GM18951 (cell line): ENCODE measurements at regions not wholly inside any gene's neighbourhood (a gene's known extent, or its start where the extent isn't known, plus 50 kb on each side); places are given as distances from the start of the nearest gene placed in this dataset.

Experiments used
- POLR2A ChIP-seq: IDR thresholded peaks from 4 replicates; pipeline ENCODE4 v1.6.1; 2011; ENCODE audit warnings: mild to moderate bottlenecking; ENCODE audit not compliant: insufficient read length, insufficient read depth; ENCODE audit errors: extremely low read depth
- in situ Hi-C: fragments of 300-500 bp; cut with MboI; formaldehyde crosslinking; loops from one replicate; pipeline ENCODE4 v1.12.0; 2022; ENCODE audit warnings: low sequenced_read_pairs, mixed read lengths, inconsistent platforms; ENCODE audit not compliant: unreplicated experiment

DNA sequence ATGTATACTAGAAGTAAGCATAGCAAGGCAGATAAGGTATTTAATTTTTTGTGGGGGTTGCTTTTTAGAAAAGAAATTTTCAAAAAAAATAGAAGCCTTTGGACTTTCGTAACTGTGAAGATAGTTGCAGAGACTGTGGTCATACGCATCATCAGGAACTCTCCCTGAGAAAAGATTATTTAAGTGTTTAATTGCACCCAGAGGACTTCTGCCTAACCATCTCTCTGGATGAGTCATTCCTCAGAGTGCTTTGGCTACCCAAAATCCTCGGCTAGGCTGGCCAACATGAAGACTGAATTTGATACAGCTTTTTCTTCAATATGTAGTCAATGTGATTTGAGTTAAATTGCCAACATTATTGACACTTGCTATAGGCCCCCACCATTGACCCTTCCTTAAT is 296.4 kb downstream of the TLR4 start:
- in situ Hi-C loops, result no loop called here
- no peak for TF ChIP-seq POLR2A

DNA sequence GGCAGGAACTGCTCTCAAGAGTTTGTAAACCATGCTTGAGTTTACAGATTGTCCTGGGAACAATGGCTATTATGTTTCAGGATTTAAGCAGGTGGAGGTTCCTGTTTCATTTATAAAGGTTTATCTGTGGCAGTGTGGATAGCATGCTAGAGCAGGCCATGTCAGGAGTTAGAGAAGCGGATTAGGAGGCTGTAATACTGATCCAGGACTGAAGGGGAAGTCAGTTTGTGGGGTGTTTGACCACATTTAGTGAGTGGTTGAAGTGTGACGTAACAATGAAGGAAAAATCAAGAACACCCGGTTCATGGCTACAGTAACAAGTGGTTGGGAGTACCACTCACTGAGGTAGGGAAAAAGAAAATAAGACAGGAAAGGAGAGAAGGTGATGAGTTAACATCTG is 299.0 kb downstream of the TLR4 start:
- TF ChIP-seq POLR2A, result no peak
- in situ Hi-C loops, result no loop called here

DNA sequence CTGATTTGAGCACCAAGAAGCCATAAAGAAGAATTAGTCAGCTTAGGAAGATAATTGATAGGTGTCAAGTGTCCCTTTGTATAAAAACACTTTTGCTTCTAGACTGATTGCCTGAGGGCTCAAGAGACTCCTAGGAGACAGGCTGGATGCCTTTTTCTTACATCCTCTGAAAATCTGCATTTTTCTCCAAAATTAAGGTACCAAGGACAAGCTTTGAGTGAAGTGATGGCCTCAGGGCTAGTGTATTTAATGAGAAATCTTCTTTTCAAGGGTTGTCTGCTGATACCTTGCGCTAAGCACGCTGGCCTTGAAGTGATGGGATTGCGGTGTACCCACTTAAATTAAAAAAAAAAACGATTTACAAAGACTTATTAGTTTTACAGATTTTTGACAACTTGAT is 304.0 kb downstream of the TLR4 start:
- TF ChIP-seq POLR2A, result no peak
- in situ Hi-C loops, result no loop called here

DNA sequence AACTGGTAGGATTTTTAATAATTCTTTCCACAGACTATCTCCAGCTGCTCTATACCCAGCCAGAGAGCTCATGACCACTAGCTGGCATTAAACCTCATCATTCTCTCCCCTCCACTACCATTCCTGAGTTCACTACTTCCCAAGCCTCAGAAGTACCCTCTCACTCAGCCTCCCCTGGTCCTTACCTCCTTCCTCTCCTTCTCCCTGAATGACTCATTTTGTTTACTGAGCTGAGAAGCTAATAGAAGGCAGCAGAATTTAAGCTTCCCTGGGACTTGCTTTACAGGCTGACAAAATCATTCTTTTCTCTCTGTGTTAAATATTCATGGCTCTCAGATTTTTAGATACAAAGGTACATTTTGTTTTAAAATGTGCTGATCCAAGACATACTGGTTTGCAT is 305.4 kb downstream of the TLR4 start:
- no peak for TF ChIP-seq POLR2A
- in situ Hi-C loops, result no loop called here

DNA sequence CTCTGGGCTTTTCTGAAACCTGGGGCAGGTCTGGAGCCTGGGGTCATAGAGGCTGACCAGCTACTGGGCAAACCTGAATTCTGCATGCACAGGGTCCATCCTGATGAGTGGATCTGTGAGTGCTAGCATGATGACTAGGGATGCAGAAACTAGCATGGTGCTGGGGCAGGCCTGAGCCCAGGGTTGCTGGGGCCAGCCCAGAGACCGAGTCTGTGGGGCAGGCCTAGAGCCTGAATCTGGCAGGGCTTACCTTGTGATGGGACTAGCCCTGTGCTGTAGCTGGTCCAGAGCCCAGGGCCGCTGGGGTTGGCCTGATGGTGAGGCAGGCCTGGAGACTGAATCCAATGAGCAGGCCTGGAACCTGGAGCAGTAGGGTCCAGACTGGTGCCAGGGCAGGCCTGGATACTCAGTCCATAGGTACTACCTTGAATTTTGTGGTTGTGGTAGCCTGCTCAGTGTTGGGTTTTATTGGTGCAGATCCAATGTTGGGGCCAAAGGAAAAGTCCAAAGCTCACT is 313.5 kb downstream of the TLR4 start:
- in situ Hi-C loops, result no loop called here
- TF ChIP-seq POLR2A, result no peak

DNA sequence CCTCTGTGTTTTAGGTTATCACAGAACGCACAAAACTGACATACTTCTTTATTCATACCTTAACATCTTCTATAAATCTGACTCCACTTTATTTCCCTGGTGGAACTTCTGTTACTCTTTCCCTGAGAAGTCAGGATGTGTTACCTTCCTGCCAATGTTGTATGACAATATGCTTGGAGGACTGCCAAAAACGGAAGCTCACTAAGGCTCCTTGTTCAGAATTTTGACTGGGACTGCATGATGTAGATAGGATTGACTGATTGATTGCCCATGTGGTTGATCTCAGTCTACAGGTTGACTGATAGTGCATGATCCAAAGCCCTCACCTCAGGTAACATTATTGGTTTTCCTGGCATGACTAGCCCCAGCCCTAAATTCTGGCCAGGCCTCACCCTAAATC is 319.4 kb downstream of the TLR4 start:
- TF ChIP-seq POLR2A, result no peak
- in situ Hi-C loops, result no loop called here

DNA sequence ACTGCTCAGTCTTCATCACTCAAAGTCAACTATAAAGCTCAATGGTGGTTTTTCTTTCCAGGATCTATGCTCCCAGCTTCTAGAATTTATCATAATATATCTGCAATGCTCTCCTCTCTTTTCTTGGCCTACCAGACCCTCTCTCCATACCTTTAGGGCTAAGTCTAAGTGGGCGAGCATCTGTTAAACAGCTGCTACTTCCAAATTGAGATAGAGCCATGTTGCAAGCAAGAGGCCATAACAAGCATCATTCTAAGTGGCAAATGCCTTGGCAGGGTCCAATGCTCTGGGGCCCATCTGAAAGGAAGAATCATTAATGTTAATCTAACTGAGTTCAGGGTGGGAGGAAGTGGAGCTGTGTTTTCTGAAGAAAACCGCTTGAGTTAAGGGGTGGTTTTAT is 324.0 kb downstream of the TLR4 start:
- in situ Hi-C loops, result no loop called here
- no peak for TF ChIP-seq POLR2A

DNA sequence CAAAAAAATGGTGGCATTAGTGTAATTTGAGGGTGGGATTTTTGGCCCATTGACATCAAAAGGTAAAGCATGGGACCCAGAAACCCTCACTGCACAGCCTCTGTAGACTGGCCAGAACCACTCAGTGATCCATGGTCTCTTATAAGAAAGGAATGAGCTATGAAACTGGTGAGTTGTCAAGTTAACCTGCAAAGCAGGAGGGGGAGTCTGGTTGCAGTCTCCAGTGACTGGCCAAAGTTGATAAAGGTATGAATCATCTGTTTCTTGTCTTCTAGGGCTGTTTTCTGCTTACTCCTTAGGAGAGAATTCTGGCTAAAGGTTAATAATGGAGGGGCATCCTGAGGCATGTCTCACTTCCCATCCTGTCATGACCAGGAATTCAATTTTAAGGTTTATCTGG is 325.2 kb downstream of the TLR4 start:
- no peak for TF ChIP-seq POLR2A
- in situ Hi-C loops, result no loop called here

DNA sequence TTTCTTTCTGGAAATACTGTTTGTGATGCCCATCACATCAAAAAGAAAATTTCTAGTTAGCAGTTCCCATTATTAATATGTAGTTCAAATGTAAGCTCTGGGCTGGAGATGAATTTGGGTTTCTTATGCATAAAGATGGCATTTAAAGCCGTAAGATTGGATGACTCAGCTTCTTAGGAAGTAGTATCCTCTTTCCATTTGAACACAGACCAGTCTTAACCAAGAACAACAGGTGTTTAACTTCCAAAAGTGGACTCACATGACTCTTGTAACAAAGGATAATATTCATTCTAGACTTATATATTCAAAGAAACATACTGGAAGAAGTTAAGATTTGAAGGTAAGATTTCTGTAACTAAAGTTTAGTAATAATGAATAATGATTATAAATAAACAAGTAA is 330.5 kb downstream of the TLR4 start:
- TF ChIP-seq POLR2A, result no peak
- in situ Hi-C loops, result no loop called here

DNA sequence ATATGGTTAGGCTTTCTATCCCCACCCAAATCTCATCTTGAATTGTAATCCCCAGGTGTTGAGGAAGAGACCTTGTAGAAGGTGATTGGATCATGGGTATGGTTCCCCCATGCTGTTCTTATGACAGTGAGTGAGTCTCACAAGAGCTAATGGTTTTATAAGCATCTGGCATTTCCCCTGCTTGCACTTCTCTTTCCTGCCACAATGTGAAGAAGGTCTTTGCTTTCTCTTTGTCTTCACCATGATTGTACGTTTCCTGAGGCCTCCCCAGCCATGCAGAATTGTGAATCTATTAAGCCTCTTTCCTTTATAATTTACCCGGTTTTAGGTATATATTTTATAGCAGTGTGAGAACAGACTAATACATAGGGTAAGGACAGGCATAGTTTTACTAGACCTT is 334.5 kb downstream of the TLR4 start:
- in situ Hi-C loops, result no loop called here
- no peak for TF ChIP-seq POLR2A

DNA sequence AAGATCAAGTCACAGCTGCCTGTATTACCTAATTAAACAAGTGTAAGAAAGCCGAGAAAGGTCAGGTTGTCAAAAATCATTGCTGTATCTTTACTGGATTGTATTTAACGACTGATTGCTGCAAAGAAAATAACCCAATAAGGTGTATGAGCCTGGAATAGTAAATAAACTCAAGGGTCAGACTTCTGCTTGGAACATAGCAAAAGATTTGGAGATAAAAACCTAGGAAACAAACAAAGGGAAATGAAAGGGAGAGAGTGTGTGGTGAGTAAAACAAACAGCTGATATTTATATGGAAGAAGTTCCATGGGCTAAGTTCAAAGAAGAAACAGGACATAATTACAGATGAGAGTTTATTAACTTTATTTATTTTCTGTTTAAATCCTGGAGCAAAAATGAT is 354.0 kb downstream of the TLR4 start:
- in situ Hi-C loops, result no loop called here
- TF ChIP-seq POLR2A, result no peak

DNA sequence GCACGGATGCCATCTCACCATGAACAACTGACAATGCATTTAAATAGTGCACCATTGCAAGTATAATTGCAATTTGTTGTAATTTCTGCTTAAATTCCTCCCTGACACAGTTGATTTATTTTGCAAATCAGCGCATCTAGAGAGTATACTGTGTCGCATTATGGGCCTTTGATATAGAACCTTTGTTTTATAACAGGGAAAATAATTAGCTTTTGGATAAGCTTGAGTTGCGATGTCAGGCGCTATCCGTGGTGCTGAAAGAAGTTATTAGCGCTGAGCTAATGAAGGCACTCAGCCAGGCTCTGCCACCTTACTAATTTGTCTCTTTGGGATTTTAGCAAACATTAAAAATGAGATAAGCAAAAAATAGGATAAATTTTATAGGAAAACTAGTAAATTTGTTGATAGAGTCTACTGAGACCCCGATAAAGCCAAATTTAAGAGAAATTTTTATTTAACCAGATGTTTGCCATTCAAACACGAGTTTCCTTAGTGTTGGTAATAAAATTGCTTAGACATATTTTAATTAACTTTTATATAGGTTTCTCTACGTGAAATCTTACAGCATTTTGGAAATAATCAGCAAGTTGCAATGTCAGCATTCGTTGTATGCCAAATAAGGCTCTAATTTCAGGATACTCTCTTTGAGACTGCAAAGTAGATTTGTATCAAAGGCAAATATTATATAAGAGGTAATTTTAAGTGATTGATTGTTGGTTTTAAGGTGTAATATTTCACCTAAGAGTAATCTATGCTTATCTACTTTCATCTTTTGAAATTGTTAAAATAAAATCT is 355.5 kb downstream of the TLR4 start:
- TF ChIP-seq POLR2A, result no peak
- in situ Hi-C loops, result no loop called here

DNA sequence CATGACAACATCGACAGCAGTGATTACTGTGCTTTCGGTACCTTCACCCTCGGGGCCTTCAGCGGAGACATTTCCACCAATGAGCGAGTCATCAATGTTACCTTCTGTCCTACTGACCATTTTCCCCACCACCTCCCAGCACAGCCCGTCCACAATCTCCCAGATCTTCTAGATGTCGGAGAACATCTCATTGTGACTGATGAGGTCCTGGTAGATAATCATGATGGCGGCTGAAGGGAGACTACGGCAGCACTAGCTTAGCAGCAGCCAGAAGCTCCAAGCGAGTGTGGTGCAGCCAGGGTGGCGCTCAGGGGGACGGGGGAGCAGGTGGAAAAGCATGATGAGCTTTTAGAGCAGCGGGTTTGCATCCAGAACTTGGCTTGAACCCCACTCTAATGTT is 379.0 kb downstream of the TLR4 start:
- in situ Hi-C loops, result no loop called here

DNA sequence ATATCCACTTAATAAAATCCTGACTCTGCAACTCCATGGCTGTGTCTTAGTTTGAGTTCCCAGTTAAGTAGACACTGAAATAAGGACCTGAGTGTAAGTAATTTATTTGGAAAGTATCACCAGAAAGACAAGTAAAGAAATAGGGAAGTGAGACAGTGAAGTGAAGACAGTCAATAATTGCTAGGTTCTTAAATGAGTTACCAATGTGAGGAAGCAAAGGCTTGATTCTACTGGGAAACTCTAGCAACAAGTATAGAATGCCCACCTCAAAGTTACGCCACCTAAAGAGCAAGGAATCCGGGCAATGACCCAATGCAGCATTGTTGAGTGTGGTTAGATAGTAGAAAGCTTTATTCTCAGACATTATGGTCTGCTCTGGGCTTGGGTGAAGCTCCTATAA is 383.9 kb downstream of the TLR4 start:
- in situ Hi-C loops, result no loop called here
- no peak for TF ChIP-seq POLR2A

More for the DNA sequence above, 379.0 kb downstream of the TLR4 start:
- TF ChIP-seq POLR2A, result no peak

DNA sequence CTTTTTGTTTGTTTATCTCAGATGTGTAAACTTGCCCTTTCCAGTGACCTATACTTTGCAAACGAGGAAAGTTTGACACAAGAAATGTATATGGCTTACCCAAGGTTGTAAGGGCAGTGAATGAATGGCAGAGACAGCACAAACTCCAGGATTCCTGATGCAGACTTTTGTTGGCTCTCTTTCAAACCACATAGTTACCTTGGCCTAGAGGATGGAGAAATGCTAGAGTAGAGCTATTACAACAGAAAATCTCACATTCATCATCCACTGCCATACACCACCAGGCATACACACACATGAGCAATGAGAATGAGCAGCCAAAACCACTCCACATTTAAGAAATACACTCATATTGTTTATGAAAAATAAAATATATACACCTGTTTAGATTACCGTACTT is 387.0 kb downstream of the TLR4 start:
- TF ChIP-seq POLR2A, result no peak
- in situ Hi-C loops, result no loop called here
